DND-41 (cell line): ENCODE measurements at regions not wholly inside any gene's neighbourhood (a gene's known extent, or its start where the extent isn't known, plus 50 kb on each side); places are given as distances from the start of the nearest gene placed in this dataset.

ENCODE experiments used
- EZH2 ChIP-seq: IDR thresholded peaks from 3 replicates; pipeline ENCODE4 v1.6.1; 2012; ENCODE audit warnings: borderline replicate concordance, low read depth, mild to moderate bottlenecking, moderate library complexity, low read length, inconsistent platforms; ENCODE audit not compliant: severe bottlenecking
- TF ChIP-seq, protein P1 (sequence below): IDR thresholded peaks from 2 replicates; pipeline ENCODE4 v1.5.1; 2012; ENCODE audit warnings: borderline replicate concordance, low read length, moderate library complexity, mild to moderate bottlenecking; ENCODE audit not compliant: poor library complexity, severe bottlenecking; ENCODE audit errors: extremely low read depth

- TF ChIP-seq, protein P1, sequence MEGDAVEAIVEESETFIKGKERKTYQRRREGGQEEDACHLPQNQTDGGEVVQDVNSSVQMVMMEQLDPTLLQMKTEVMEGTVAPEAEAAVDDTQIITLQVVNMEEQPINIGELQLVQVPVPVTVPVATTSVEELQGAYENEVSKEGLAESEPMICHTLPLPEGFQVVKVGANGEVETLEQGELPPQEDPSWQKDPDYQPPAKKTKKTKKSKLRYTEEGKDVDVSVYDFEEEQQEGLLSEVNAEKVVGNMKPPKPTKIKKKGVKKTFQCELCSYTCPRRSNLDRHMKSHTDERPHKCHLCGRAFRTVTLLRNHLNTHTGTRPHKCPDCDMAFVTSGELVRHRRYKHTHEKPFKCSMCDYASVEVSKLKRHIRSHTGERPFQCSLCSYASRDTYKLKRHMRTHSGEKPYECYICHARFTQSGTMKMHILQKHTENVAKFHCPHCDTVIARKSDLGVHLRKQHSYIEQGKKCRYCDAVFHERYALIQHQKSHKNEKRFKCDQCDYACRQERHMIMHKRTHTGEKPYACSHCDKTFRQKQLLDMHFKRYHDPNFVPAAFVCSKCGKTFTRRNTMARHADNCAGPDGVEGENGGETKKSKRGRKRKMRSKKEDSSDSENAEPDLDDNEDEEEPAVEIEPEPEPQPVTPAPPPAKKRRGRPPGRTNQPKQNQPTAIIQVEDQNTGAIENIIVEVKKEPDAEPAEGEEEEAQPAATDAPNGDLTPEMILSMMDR, result no peak
- TF ChIP-seq EZH2, result no peak
Measured at GRCh38 chr17:31786796-31787481, 72.1 kb downstream of the COPRS start.
